Liver (tissue), 8 donors: ENCODE measurements at regions not wholly inside any gene's neighbourhood (a gene's known extent, or its start where the extent isn't known, plus 50 kb on each side); places are given as distances from the start of the nearest gene placed in this dataset.
"Not testable (repeated sequence)": the region's sequence is repeated elsewhere in the genome, so short reads cannot be mapped to it uniquely, and the experiment has no call there.

Experiments
- DNase-seq: peaks from one replicate; pipeline ENCODE4 v3.0.0-alpha.2; 2017; ENCODE audit warnings: low spot score
- H3K27ac ChIP-seq, 2 donors: one replicate each; pipeline ENCODE4 v1.7.0; 2013; ENCODE audit warnings: inconsistent platforms in 2 of 2, low read length in 2 of 2, control low read depth in 1 of 2, low read depth in 1 of 2, mild to moderate bottlenecking in 1 of 2
- H3K27me3 ChIP-seq, 4 donors: one replicate each; pipeline versions ENCODE4 v1.6.1 to v1.7.0; 2013; ENCODE audit warnings: low read length in 3 of 4, inconsistent platforms in 1 of 4, mild to moderate bottlenecking in 1 of 4, moderate library complexity in 1 of 4; ENCODE audit not compliant: control insufficient read depth in 4 of 4, insufficient read depth in 4 of 4
- H3K36me3 ChIP-seq, 4 donors: one replicate each; pipeline versions ENCODE4 v1.6.1 to v1.7.0; 2013; ENCODE audit warnings: low read length in 3 of 4, mild to moderate bottlenecking in 3 of 4, low read depth in 1 of 4, moderate library complexity in 1 of 4; ENCODE audit not compliant: control insufficient read depth in 4 of 4, insufficient read depth in 3 of 4
- H3K4me1 ChIP-seq, 4 donors: one replicate each; pipeline versions ENCODE4 v1.6.1 to v1.7.0; 2013; ENCODE audit warnings: low read length in 3 of 4, mild to moderate bottlenecking in 3 of 4, moderate library complexity in 1 of 4; ENCODE audit not compliant: control insufficient read depth in 4 of 4, insufficient read depth in 4 of 4
- H3K4me3 ChIP-seq, 3 donors: one replicate each; pipeline versions ENCODE4 v1.6.1 to v1.7.0; 2013; ENCODE audit warnings: low read length in 3 of 3, control low read depth in 1 of 3, low read depth in 1 of 3, mild to moderate bottlenecking in 1 of 3
- H3K9ac ChIP-seq, 2 donors: one replicate each; pipeline ENCODE4 v1.7.0; 2013; ENCODE audit warnings: low read length in 2 of 2, mild to moderate bottlenecking in 2 of 2, moderate library complexity in 2 of 2, control low read depth in 1 of 2, low read depth in 1 of 2
- H3K9me3 ChIP-seq, 4 donors: one replicate each; pipeline versions ENCODE4 v1.6.1 to v1.7.0; 2013; ENCODE audit warnings: low read length in 3 of 4; ENCODE audit not compliant: control insufficient read depth in 4 of 4
- ATF3 ChIP-seq: IDR thresholded peaks from 2 replicates; pipeline ENCODE4 v1.6.1; 2016; ENCODE audit warnings: antibody characterized with exemption
- EGR1 ChIP-seq, 2 donors: IDR thresholded peaks; 2 replicates each; pipeline ENCODE4 v1.6.1; 2016 to 2018; ENCODE audit warnings: antibody characterized with exemption in 2 of 2, low read depth in 2 of 2
- FOXA1 ChIP-seq: IDR thresholded peaks from 2 replicates; pipeline ENCODE4 v1.6.1; 2016; ENCODE audit warnings: antibody characterized with exemption
- FOXA2 ChIP-seq: IDR thresholded peaks from 2 replicates; pipeline ENCODE4 v1.6.1; 2016; ENCODE audit warnings: antibody characterized with exemption
- GABPA ChIP-seq, 2 donors: IDR thresholded peaks in 1 of 2; conservative IDR thresholded peaks in 1 of 2; 2 replicates each; pipeline ENCODE4 v1.6.1; 2016; ENCODE audit warnings: antibody characterized with exemption in 2 of 2, mild to moderate bottlenecking in 1 of 2, moderate library complexity in 1 of 2
- HNF4A ChIP-seq, 2 donors: conservative IDR thresholded peaks; 2 replicates each; pipeline ENCODE4 v1.6.1; 2016; ENCODE audit warnings: antibody characterized with exemption in 2 of 2, mild to moderate bottlenecking in 2 of 2
- HNF4G ChIP-seq: IDR thresholded peaks from 2 replicates; pipeline ENCODE4 v1.6.1; 2016; ENCODE audit warnings: antibody characterized with exemption
- JUND ChIP-seq, 2 donors: IDR thresholded peaks; 2 replicates each; pipeline ENCODE4 v1.6.1; 2016; ENCODE audit warnings: antibody characterized with exemption in 2 of 2
- MAX ChIP-seq: IDR thresholded peaks from 2 replicates; pipeline ENCODE4 v1.6.1; 2016; ENCODE audit warnings: antibody characterized with exemption
- NR2F2 ChIP-seq: IDR thresholded peaks from 2 replicates; pipeline ENCODE4 v1.6.1; 2016; ENCODE audit warnings: antibody characterized with exemption
- RAD21 ChIP-seq, 2 donors: IDR thresholded peaks; 2 replicates each; pipeline ENCODE4 v1.6.1; 2016; ENCODE audit warnings: antibody characterized with exemption in 2 of 2, mild to moderate bottlenecking in 2 of 2
- REST ChIP-seq: IDR thresholded peaks from 2 replicates; pipeline ENCODE4 v1.6.1; 2016; ENCODE audit warnings: antibody characterized with exemption, mild to moderate bottlenecking
- RXRA ChIP-seq, 2 donors: IDR thresholded peaks; 2 replicates each; pipeline ENCODE4 v1.6.1; 2017 to 2018; ENCODE audit warnings: antibody characterized with exemption in 2 of 2, mild to moderate bottlenecking in 1 of 2
- SP1 ChIP-seq: IDR thresholded peaks from 2 replicates; pipeline ENCODE4 v1.6.1; 2018; ENCODE audit warnings: antibody characterized with exemption, mild to moderate bottlenecking
- TAF1 ChIP-seq: conservative IDR thresholded peaks from 2 replicates; pipeline ENCODE4 v1.6.1; 2016; ENCODE audit warnings: antibody characterized with exemption, mild to moderate bottlenecking
- YY1 ChIP-seq: IDR thresholded peaks from 2 replicates; pipeline ENCODE4 v1.6.1; 2016; ENCODE audit warnings: antibody characterized with exemption, mild to moderate bottlenecking
- WGBS: extraction: QIAGEN DNeasy Blood & Tissue Kit; methylation state at CpG from one replicate; pipeline ENCODE4 v1.1.7; 2013; 5-methylcytosine and 5-hydroxymethylcytosine counted together
- TF ChIP-seq, protein P1 (sequence below): IDR thresholded peaks from 2 replicates; pipeline ENCODE4 v1.6.1; 2016; ENCODE audit warnings: antibody characterized with exemption
- TF ChIP-seq, protein P2 (sequence below): fragments of 150-350 bp; IDR thresholded peaks from 2 replicates; pipeline ENCODE4 v1.5.1; 2017; ENCODE audit warnings: improper control_type of control experiment, low read depth, low read length; ENCODE audit not compliant: missing input control
- donor health status: healthy.
- donor health status: healthy.
- donor health status: healthy.
- donor health status: healthy.
- donor health status: healthy.

DNA sequence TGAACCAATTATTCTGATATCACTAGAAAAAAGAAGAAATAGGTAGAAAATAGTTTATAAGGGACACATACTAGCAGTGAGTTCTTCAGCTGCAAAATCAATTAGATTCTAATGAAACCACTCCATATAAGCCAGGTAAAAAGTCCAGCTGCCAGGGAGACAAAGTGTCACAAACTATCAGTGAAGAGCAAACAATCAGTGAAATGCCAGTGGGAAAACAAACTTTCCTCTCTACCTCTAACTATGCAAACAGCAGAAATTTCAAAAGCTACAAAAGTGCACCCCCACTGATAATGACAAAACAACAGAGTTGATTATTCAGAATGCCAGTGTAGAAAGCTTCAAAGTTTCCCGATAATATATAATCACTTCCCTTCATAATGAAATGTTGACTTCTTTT lies 637.2 kb upstream of the ITGA1 start:
- H3K27me3 ChIP-seq, result no peaks in the 10 kb centered on the region
- no peak overlapping the region for H3K4me3 ChIP-seq
- H3K9ac ChIP-seq, result no peak overlapping the region
- no peak overlapping the region for H3K27ac ChIP-seq
- H3K9me3 ChIP-seq, result no peaks in the 10 kb centered on the region
- WGBS, result 21% methylated on average over 1 of the region's 1 CpG
- TF ChIP-seq HNF4G, result peak; percentile 68
- peak; percentile 52 to 57 for TF ChIP-seq RAD21 (IDR thresholded peaks at IDR 0.05)
- TF ChIP-seq, protein P1, sequence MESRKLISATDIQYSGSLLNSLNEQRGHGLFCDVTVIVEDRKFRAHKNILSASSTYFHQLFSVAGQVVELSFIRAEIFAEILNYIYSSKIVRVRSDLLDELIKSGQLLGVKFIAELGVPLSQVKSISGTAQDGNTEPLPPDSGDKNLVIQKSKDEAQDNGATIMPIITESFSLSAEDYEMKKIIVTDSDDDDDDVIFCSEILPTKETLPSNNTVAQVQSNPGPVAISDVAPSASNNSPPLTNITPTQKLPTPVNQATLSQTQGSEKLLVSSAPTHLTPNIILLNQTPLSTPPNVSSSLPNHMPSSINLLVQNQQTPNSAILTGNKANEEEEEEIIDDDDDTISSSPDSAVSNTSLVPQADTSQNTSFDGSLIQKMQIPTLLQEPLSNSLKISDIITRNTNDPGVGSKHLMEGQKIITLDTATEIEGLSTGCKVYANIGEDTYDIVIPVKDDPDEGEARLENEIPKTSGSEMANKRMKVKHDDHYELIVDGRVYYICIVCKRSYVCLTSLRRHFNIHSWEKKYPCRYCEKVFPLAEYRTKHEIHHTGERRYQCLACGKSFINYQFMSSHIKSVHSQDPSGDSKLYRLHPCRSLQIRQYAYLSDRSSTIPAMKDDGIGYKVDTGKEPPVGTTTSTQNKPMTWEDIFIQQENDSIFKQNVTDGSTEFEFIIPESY, result peak; percentile 50
- peak; percentile 72 for TF ChIP-seq YY1
- TF ChIP-seq ATF3, result peak; percentile 33
- peak; percentile 50 for TF ChIP-seq TAF1
- TF ChIP-seq, protein P2, sequence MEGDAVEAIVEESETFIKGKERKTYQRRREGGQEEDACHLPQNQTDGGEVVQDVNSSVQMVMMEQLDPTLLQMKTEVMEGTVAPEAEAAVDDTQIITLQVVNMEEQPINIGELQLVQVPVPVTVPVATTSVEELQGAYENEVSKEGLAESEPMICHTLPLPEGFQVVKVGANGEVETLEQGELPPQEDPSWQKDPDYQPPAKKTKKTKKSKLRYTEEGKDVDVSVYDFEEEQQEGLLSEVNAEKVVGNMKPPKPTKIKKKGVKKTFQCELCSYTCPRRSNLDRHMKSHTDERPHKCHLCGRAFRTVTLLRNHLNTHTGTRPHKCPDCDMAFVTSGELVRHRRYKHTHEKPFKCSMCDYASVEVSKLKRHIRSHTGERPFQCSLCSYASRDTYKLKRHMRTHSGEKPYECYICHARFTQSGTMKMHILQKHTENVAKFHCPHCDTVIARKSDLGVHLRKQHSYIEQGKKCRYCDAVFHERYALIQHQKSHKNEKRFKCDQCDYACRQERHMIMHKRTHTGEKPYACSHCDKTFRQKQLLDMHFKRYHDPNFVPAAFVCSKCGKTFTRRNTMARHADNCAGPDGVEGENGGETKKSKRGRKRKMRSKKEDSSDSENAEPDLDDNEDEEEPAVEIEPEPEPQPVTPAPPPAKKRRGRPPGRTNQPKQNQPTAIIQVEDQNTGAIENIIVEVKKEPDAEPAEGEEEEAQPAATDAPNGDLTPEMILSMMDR, result no peak
- peak in 1 of 2 donors; percentile 17 for TF ChIP-seq JUND (IDR thresholded peaks at IDR 0.05)
- peak in 1 of 2 donors; percentile 27 for TF ChIP-seq GABPA (IDR thresholded peaks at IDR 0.05 in 1 of 2, conservative IDR thresholded peaks at IDR 0.05 in 1 of 2)
- peak; percentile 56 to 67 for TF ChIP-seq RXRA (IDR thresholded peaks at IDR 0.05)
- TF ChIP-seq EGR1 (IDR thresholded peaks at IDR 0.05; ENCODE audit: low read depth in 2 of 2), result no peak
- TF ChIP-seq HNF4A (conservative IDR thresholded peaks at IDR 0.05), result peak; percentile 87 to 91
- TF ChIP-seq FOXA2, result peak; percentile 68
- peak; percentile 27 for TF ChIP-seq MAX
- no peak for TF ChIP-seq NR2F2
- peak; percentile 35 for TF ChIP-seq REST
- peak; percentile 92 for TF ChIP-seq SP1
- peak; percentile 34 for TF ChIP-seq FOXA1
- no peak for DNase-seq
- H3K36me3 ChIP-seq, result no peaks in the 10 kb centered on the region
- H3K4me1 ChIP-seq, result peaks cover 0 to 23% (median 6%) of the 10 kb centered on the region in 4 donors

DNA sequence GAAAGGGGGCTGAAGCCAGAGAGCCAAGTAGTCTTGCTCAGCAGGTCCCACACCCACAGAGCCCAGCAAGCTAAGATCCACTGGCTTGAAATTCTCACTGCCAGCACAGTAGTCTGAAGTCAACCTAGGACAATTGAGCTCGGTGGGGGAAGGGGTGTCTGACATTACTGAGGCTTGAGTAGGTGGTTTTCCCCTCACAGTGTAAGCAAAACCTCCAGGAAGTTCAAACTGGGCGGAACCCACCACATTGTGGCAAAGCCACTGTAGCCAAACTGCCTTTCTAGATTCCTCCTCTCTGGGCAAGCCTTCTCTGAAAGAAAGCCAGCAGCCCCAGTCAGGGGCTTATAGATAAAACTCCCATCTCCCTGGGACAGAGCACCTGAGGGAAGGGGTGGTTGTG lies 630.9 kb upstream of the ITGA1 start:
- H3K9me3 ChIP-seq, result not testable (repeated sequence)
- WGBS, result 83% methylated on average over 2 of the region's 2 CpGs

More for the DNA sequence above, 630.9 kb upstream of the ITGA1 start:
- not testable (repeated sequence) for H3K36me3 ChIP-seq, H3K9ac ChIP-seq, H3K27ac ChIP-seq, H3K27me3 ChIP-seq, H3K4me1 ChIP-seq, H3K4me3 ChIP-seq, DNase-seq
